HCT116 (cell line): ENCODE measurements at regions not wholly inside any gene's neighbourhood (a gene's known extent, or its start where the extent isn't known, plus 50 kb on each side); places are given as distances from the start of the nearest gene placed in this dataset.
A peak's percentile ranks its signal among the peaks of the same experiment; 100 is the strongest.

ENCODE experiments used
- ATAC-seq: fragments of 200-7000 bp; cut with Tn5 transposase; 2 replicates; pipeline ENCODE4 v1.9.1; 2020; ENCODE audit warnings: mild to moderate bottlenecking, moderate library complexity
- BruUV-seq: library from RNA; stranded (reverse); fragments of 400-500 nt; replicated peaks from 2 replicates; lab custom pipeline; 2021; lab: Mats Ljungman, UMichigan
- CTCF ChIA-PET: fragments of 300-600 bp; sonication (Branson Sonifier 250); formaldehyde crosslinking; loops from one replicate; lab custom pipeline; 2021; ENCODE audit warnings: antibody characterized with exemption; lab: Charles Lee
- POLR2A ChIA-PET: fragments of 300-600, 350-600 bp; sonication (Branson Sonifier 250); formaldehyde crosslinking; loops from one replicate; lab custom pipeline; 2021; ENCODE audit warnings: antibody characterized with exemption; lab: Charles Lee
- RAD21 ChIA-PET, 2 experiments: fragments of 300-600 bp; sonication (Branson Sonifier 250); formaldehyde crosslinking; loops; one replicate each; lab custom pipeline; 2023; ENCODE audit warnings: low total read pairs in 2 of 2; ENCODE audit not compliant: uncharacterized antibody in 2 of 2, unreplicated experiment in 2 of 2, low non-redundant PET in 1 of 2; lab: Charles Lee
- DNase-seq: peaks from one replicate; pipeline ENCODE4 v3.0.0-alpha.2; 2010; ENCODE audit warnings: low read depth, low spot score
- H2AFZ ChIP-seq: fragments of 200-600 bp; shearing (Covaris generic), sonication (generic); 2 replicates; pipeline ENCODE4 v1.6.1; 2017; ENCODE audit warnings: low read depth, mixed run types, mixed read lengths, antibody characterized with exemption, low read length; ENCODE audit not compliant: poor library complexity, severe bottlenecking
- H3K27ac ChIP-seq: 2 replicates; pipeline ENCODE4 v1.5.1; 2012; ENCODE audit warnings: low read depth, low read length
- H3K27me3 ChIP-seq: fragments of 200-600 bp; sonication (generic); 2 replicates; pipeline ENCODE4 v1.6.1; 2016; ENCODE audit warnings: mixed run types, low read length, mixed read lengths; ENCODE audit not compliant: insufficient read depth
- H3K36me3 ChIP-seq, 2 experiments: fragments of 200-500 bp in 1 of 2; fragments of 200-600 bp in 1 of 2; sonication (Bioruptor generic) in 1 of 2; sonication (generic) in 1 of 2; 2 replicates each; pipeline versions ENCODE4 v1.5.1 to v1.6.1; 2014 to 2016; ENCODE audit warnings: low read length in 2 of 2, inconsistent platforms in 1 of 2, mixed read lengths in 1 of 2, mixed run types in 1 of 2; ENCODE audit not compliant: insufficient read depth in 2 of 2, control insufficient read depth in 1 of 2
- H3K4me1 ChIP-seq, 2 experiments: fragments of 200-600 bp in 1 of 2; sonication (generic) in 1 of 2; 2 replicates each; pipeline versions ENCODE4 v1.5.1 to v1.6.1; 2012 to 2017; ENCODE audit warnings: low read length in 2 of 2, inconsistent platforms in 1 of 2, mild to moderate bottlenecking in 1 of 2, mixed read lengths in 1 of 2, mixed run types in 1 of 2, moderate library complexity in 1 of 2; ENCODE audit not compliant: insufficient read depth in 2 of 2, control insufficient read depth in 1 of 2
- H3K4me2 ChIP-seq: fragments of 200-600 bp; sonication (generic); 2 replicates; pipeline ENCODE4 v1.6.1; 2017; ENCODE audit warnings: mixed run types, low read length, mixed read lengths
- H3K4me3 ChIP-seq, 2 experiments: fragments of 200-600 bp in 1 of 2; sonication (generic) in 1 of 2; replicated peaks in 1 of 2; 2 replicates each; pipeline ENCODE4 v1.5.1; 2011 to 2016; ENCODE audit warnings: low read length in 2 of 2, control low read depth in 1 of 2, low read depth in 1 of 2, mild to moderate bottlenecking in 1 of 2, mixed read lengths in 1 of 2, mixed run types in 1 of 2
- H3K79me2 ChIP-seq: fragments of 200-600 bp; sonication (generic); 2 replicates; pipeline ENCODE4 v1.6.1; 2017; ENCODE audit warnings: mild to moderate bottlenecking, mixed run types, low read length, moderate library complexity, mixed read lengths; ENCODE audit not compliant: insufficient read depth
- H3K9ac ChIP-seq: fragments of 200-600 bp; sonication (generic); 2 replicates; pipeline ENCODE4 v1.6.1; 2016; ENCODE audit warnings: low read length, mixed read lengths
- H3K9me2 ChIP-seq: fragments of 200-600 bp; sonication (generic), shearing (Covaris generic); 2 replicates; pipeline ENCODE4 v1.6.1; 2017; ENCODE audit warnings: mixed run types, mild to moderate bottlenecking, moderate library complexity; ENCODE audit not compliant: insufficient read depth
- H3K9me3 ChIP-seq, 2 experiments: fragments of 200-500 bp in 1 of 2; fragments of 200-600 bp in 1 of 2; sonication (Bioruptor generic) in 1 of 2; sonication (generic) in 1 of 2; 2 replicates each; pipeline ENCODE4 v1.6.1; 2014 to 2017; ENCODE audit warnings: low read length in 2 of 2, mixed read lengths in 2 of 2, inconsistent platforms in 1 of 2, low read depth in 1 of 2, mild to moderate bottlenecking in 1 of 2, mixed run types in 1 of 2, moderate library complexity in 1 of 2; ENCODE audit not compliant: control insufficient read depth in 1 of 2, insufficient read depth in 1 of 2
- H4K20me1 ChIP-seq: fragments of 200-600 bp; sonication (generic), shearing (Covaris generic); 2 replicates; pipeline ENCODE4 v1.6.1; 2017; ENCODE audit warnings: mixed run types, mild to moderate bottlenecking, moderate library complexity; ENCODE audit not compliant: insufficient read depth
- CBX3 ChIP-seq: IDR thresholded peaks from 2 replicates; pipeline ENCODE4 v1.6.1; 2012; ENCODE audit warnings: low read depth
- CEBPB ChIP-seq: IDR thresholded peaks from 2 replicates; pipeline ENCODE4 v1.6.1; 2012; ENCODE audit warnings: low read depth
- EGR1 ChIP-seq: IDR thresholded peaks from 2 replicates; pipeline ENCODE4 v1.6.1; 2012; ENCODE audit warnings: low read depth
- EZH2 ChIP-seq: fragments of 200-600 bp; sonication (generic); IDR thresholded peaks from 2 replicates; pipeline ENCODE4 v1.6.1; 2017; ENCODE audit warnings: antibody characterized with exemption, mixed run types
- FOSL1 ChIP-seq: IDR thresholded peaks from 2 replicates; pipeline ENCODE4 v1.6.1; 2012; ENCODE audit warnings: low read depth
- MAX ChIP-seq: IDR thresholded peaks from 2 replicates; pipeline ENCODE4 v1.6.1; 2012
- RAD21 ChIP-seq: IDR thresholded peaks from 2 replicates; pipeline ENCODE4 v1.6.1; 2012; ENCODE audit warnings: low read depth, mild to moderate bottlenecking
- ZNF274 ChIP-seq: fragments of 200-500 bp; sonication (Bioruptor generic); IDR thresholded peaks from 2 replicates; pipeline ENCODE4 v1.6.1; 2014; ENCODE audit warnings: mild to moderate bottlenecking, low read depth, low read length, inconsistent platforms
- intact Hi-C: fragments of 100-400 bp; cut with micrococcal nuclease; formaldehyde crosslinking; loops from 2 replicates; pipeline ENCODE4 v1.10.0; 2022
- TF ChIP-seq, protein P1 (sequence below): IDR thresholded peaks from 2 replicates; pipeline ENCODE4 v1.6.1; 2012
- TF ChIP-seq, protein P2 (sequence below), 3 experiments: fragments of 200-600 bp in 1 of 3; sonication (generic) in 1 of 3; IDR thresholded peaks in 2 of 3; conservative IDR thresholded peaks in 1 of 3; 2 replicates each; pipeline ENCODE4 v1.5.1; 2012 to 2017; ENCODE audit warnings: low read depth in 2 of 3, low read length in 2 of 3, antibody characterized with exemption in 1 of 3, borderline replicate concordance in 1 of 3, control low read depth in 1 of 3, mild to moderate bottlenecking in 1 of 3, mixed read lengths in 1 of 3, mixed run types in 1 of 3, moderate library complexity in 1 of 3; ENCODE audit not compliant: insufficient read depth in 1 of 3

DNA sequence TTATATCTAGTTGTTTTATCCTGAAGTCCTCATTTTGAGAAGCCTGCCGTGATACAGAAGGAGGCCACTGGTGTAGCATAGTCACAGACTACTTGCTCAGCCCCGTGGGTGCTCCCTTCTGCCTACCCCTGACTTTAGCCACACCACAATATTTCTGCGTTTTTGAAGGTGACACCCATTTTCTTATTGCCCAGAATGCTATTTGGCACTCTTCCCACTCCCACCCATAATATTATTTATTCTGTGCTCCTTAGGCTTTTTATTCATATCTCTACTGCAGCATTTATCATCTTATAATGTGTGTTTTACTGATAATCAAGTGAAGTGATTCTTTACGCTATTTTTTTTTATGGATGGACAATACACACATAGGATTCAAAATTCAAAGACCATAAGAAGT is 107.3 kb downstream of the OR2B2 start:
- Histone ChIP-seq H3K36me3 (no peaks in the 10 kb centered on the region), H3K79me2 (no peaks in the 10 kb centered on the region), H3K27ac (no peak overlapping the region), H2AFZ (peak overlapping the region; percentile 23), H3K4me2 (no peak overlapping the region), H3K9ac (no peak overlapping the region), H3K4me3 (no peak overlapping the region), H3K9me2 (no peaks in the 10 kb centered on the region), H3K27me3 (no peaks in the 10 kb centered on the region), H4K20me1 (no peaks in the 10 kb centered on the region), H3K4me1 (peaks cover 5 to 19% of the 10 kb centered on the region in 2 experiments), H3K9me3 (no peaks in the 10 kb centered on the region; a peak in 1 of 4 replicates)
- ChIA-PET RAD21 (no interaction called here), CTCF (no interaction called here), POLR2A (no interaction called here)
- ATAC-seq (no peak), DNase-seq (no peak)
- BruUV-seq = no TSS peak
- TF ChIP-seq MAX (no peak), CEBPB (no peak), RAD21 (no peak), EGR1 (no peak), CBX3 (no peak), FOSL1 (no peak), EZH2 (no peak), ZNF274 (no peak)
- TF ChIP-seq, protein P1, sequence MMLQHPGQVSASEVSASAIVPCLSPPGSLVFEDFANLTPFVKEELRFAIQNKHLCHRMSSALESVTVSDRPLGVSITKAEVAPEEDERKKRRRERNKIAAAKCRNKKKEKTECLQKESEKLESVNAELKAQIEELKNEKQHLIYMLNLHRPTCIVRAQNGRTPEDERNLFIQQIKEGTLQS = no peak
- TF ChIP-seq, protein P2, sequence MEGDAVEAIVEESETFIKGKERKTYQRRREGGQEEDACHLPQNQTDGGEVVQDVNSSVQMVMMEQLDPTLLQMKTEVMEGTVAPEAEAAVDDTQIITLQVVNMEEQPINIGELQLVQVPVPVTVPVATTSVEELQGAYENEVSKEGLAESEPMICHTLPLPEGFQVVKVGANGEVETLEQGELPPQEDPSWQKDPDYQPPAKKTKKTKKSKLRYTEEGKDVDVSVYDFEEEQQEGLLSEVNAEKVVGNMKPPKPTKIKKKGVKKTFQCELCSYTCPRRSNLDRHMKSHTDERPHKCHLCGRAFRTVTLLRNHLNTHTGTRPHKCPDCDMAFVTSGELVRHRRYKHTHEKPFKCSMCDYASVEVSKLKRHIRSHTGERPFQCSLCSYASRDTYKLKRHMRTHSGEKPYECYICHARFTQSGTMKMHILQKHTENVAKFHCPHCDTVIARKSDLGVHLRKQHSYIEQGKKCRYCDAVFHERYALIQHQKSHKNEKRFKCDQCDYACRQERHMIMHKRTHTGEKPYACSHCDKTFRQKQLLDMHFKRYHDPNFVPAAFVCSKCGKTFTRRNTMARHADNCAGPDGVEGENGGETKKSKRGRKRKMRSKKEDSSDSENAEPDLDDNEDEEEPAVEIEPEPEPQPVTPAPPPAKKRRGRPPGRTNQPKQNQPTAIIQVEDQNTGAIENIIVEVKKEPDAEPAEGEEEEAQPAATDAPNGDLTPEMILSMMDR (IDR thresholded peaks at IDR 0.05 in 2 of 3, conservative IDR thresholded peaks at IDR 0.05 in 1 of 3; ENCODE audit: borderline replicate concordance in 1 of 3, insufficient read depth in 1 of 3, low read depth in 2 of 3, low read length in 2 of 3) = no peak
- intact Hi-C loops = no loop called here
